Muscle of back (tissue), 3 donors: ENCODE measurements at regions not wholly inside any gene's neighbourhood (a gene's known extent, or its start where the extent isn't known, plus 50 kb on each side); places are given as distances from the start of the nearest gene placed in this dataset.
"Not testable (repeated sequence)": the region's sequence is repeated elsewhere in the genome, so short reads cannot be mapped to it uniquely, and the experiment has no call there.

ENCODE experiments used
- DNase-seq, 3 donors: peaks; one replicate each; pipeline versions ENCODE4 v3.0.0 to v3.0.0-alpha.2; 2013

DNA sequence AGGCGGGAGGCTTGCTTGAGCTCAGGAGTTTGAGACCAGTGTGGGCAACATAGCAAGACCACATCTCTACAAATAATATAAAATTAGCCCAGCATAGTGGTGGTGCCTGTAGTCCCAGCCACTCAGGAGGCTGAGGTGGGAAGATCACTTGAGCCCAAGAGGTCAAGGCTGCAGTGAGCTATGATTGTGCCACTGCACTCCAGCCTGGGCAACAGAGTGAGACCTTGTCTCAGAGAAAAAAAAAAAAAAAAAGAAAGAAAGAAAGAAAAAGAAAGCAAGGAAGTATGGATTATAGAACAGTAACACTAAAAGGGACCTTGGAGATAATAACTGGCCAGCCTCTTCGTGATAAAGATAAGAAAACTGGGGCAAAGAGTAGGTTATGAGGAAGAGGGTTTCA lies 130.4 kb downstream of the PLCE1 start:
- DNase-seq = not testable (repeated sequence)

DNA sequence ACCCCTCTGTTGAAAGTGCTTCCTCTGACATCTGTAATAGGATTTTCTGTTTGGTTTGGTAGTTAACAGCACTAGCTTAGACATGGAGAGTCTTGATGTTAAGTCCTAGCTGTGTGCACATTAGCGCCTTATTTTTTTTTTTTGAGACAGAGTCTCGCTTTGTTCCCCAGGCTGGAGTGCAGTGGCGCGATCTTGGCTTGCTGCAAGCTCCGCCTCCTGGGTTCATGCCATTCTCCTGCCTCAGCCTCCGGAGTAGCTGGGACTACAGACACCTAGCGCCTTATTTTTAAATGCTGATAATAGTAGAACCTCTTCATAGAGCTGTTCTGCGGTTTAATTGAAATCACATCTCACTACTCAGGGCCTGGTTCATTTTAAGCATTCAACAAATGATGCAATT lies 131.5 kb downstream of the PLCE1 start:
- DNase-seq = not testable (repeated sequence)

DNA sequence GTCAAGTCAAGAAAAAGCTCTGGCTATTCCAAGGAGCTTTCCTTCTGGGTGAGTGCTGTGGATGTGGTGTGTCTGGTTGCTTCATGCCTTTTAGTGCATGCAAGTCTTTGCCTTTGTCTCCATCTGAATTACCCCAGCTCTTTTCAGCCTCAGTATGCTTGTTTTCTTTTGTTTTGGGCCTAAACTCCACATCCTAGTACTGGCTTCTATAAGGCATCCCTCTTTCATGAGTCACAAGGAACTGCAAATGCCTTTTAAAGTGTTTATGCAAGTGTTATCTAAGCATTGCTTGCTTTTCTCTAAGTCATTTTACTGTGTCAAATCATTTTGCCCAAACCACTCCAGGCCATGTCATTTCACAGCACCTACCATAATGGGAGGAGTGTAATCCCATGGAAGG lies 132.1 kb downstream of the PLCE1 start:
- peak in 1 of 3 donors; percentile 35 for DNase-seq

DNA sequence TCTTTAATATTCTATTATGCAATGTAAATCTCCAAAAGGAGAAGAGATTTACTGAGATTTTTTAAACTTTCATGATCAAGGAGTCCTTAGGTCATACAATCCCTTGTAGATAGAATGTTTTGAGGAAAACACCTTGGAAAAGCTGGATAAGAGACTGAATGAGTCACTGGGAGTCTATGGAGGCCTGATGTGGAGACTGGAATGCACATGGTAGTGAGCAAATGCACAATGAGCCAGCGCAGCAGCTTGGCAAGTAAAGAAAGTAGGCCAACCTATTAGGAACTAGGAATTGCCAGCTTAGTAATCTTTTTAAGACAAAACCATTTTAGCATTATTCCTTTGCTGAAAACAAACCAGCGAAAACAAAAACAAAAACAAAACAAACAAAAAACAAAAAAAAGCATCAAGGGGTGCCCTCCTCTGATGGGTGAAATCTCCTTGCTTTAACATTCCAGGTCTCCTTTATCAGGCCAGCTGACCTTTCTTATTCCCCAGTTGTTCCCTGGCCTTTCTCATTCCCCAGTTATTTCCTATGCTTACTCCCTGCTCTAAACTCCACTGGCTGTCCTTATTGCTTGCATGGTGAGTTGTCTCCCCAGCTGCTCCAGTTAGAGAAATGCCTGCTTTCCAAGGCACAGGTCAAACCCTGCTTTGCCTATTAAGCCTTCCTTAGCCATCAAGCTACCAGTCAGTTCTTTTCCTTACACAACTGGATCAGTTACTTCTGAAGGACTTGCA lies 135.8 kb downstream of the PLCE1 start:
- DNase-seq = peak in 1 of 3 donors; percentile 33

DNA sequence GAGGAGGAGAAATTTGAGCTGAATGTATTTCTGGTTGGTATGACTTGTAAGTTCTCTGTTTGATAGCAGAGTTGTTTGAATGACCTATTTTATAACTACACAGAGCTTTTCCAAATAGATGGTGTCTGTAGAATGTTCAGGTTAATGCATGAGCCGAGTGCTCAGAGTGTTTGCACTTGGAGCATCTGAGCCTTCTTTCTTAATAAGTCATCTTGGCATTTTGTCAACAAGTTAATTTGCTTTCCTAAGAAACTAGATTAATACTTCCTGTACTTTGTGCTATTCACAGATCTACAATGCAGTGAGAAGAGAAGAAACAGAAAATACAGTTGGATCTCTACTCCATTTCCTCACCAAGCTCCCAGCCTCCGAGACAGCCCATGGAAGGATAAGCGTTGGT lies 138.2 kb downstream of the PLCE1 start:
- no peak for DNase-seq

DNA sequence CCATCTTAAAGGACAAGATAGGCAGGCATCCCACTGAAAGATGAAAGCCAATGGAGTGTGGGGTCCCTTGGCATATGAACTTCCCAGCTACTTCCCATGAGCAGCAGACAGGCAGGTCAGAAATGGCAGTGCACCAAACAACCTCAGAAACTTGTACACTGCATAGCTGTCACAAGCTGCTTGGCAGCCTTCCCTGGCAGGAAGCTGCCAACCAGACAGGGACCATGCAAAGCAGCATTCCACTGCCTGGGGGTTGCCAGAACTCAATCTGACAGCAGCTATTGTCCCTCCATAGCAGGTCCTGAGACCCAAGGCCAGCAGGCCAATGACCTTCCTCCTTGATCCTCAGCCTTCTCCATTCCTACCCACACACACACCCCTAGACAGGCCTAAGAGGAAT lies 139.5 kb downstream of the PLCE1 start:
- peak; percentile 55 to 59 (median 57) for DNase-seq

DNA sequence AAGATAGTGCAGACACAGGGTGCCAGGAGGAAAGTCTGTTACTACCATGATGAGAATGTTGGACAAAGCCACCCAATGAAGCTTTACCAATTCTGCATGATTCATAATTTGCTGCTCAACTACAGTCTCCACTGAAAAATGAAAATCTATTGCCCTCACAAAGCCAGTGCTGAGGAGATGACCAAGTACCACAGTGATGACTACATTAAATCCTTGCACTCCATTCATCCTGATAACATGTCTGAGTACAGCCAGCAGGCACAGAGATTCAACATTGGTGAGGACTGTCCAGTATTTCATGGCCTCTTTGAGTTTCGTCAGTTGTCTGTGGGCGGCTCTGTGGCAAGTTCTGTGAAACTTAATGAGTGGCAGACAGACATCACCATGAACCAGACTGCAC lies 144.0 kb downstream of the PLCE1 start:
- no peak for DNase-seq

DNA sequence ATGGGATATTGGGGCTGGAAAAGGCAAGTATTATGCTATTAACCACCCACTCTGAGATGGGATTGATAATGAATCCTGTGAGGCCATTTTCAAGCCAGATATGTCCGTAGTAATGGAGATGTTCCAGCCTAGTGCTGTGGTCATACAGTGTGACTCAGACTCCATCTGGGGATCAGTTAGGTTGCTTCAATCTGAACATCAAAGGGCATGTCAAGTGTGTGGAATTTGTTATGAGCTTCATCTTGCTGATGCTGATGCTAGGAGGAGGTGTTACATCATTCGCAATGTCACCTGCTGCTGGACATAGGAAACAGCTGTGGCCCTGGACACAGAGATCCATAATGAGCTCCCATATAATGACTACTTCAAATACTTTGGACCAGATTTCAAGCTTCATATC lies 144.7 kb downstream of the PLCE1 start:
- no peak for DNase-seq

DNA sequence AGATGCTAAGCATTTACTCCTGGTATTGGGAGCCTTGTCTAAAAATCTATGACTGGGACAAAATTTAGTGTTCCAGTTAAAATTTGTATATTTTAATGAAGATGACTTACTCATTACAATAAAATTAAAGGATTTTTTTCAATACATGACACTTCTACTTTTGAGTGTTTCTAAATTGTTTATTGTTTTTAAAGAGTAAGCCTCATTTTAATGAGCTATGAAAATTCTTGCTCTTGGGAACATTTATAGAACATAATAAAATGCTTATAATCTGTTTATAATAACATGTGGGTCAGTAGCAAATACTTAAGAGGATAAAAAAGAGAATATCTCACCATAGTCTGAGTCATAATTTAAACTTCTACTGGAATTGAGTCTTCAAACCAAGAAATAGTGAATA lies 149.5 kb downstream of the PLCE1 start:
- DNase-seq = no peak

DNA sequence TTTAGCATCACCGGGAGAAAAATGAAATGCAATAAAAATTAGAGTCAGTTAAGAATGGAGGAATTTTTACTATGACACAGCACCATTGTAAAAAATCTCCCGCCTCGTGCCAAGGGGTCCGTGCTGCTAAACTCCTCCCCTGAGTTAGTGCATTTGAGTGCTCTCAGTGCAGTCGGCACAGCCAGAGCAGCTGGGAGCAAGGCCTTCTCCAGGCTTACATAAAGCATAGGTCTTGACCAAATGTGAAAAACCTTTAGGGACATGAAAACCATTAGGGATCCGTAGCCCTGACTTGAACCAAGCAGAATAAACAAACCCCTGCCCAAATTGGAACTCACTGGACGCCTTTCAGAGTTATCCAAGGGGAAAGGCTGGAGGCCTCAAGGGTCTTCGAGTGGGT lies 152.6 kb downstream of the PLCE1 start:
- DNase-seq = no peak

DNA sequence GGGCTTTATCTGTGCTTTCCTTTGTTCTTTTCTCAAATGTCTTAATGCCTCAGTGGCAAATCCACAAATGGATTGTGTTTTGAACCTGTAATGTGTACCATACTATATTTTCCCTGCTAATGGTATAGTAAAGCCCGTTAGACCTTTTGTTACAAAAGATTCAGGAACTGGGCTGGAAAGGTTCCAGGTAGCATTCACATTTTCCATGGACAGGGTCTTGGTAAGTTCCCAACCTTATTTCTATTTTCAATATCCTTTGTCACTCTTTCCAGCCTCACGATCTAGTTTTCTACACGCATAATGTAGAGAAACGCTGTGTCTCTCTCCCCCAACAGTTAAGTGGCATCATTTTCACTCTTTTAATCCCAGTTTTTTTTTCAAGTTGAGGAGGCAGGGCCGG lies 153.0 kb downstream of the PLCE1 start:
- DNase-seq = peak in 2 of 3 donors; percentile 41 to 45

DNA sequence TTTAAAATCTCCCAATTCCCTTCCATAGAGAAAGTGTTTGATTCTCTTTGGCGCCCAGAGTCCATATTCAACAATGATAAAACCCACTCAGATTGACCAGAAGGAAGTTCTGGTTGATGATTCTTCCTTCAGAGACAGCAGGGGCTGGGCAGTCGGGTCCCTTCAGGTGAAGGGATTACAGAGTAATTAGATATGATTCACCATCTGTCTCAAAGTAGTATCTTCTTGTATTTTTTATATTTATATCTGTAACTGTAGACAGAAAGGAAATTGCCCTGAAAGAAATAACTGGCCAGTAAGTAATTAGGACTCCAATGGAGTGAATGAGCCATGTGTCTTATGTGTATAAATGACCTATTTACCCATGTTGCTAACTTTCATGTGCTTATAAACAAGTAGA lies 156.0 kb downstream of the PLCE1 start:
- no peak for DNase-seq

DNA sequence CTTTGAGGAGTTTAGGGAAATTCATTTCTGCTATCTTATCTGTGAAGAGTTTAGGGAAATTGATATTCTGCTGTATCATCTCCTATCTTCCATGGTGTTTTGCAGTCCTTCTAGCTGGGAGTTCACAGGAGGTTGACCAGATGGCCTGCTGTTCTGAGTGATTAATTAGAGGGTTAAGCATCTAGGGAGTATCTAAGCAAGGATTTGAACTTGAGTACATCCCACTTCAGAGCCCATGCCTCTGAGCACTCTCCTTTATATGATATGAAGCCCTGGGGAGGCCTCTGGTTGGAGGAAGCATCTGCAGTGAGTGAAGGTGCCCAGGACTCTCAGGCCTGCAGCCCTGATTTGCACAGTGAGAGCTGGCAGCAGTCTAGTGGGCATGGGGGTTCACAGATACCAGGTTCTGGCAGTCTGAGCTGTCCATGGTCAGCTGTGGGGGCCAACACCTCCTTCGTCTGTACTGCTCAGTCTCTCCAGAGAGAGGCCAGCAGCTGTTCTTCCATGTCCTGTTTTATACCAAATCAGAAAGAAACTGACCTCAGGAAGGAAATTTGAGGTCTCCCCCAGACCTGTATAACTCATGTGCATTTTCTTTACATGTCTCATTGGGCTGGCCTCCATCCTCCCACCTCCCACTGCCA lies 156.9 kb downstream of the PLCE1 start:
- no peak for DNase-seq

DNA sequence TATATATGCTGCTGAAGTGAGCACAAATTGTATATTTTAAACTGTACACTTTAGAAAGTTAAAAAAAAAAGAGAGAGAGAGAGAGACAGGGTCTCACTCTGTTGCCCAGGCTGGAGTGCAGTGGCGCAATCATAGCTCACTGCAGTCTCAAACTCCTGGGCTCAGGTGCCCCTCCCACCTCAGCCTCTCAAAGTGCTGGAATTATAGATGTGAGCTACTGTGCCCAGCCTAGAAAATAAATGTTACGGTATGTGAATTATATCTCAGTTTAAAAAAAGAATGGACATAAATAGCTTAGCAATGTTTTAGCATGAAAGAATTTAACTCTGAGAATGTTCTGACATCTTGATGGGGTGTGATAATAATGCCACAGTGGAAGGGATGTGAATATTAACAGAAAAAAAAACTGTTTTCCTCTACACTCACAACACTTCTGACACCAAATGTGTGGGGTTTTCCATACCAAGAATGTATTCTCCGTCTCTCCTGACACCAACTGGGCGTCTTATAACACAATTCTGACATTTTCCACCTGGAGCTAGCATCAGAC lies 162.1 kb downstream of the PLCE1 start:
- no peak for DNase-seq

DNA sequence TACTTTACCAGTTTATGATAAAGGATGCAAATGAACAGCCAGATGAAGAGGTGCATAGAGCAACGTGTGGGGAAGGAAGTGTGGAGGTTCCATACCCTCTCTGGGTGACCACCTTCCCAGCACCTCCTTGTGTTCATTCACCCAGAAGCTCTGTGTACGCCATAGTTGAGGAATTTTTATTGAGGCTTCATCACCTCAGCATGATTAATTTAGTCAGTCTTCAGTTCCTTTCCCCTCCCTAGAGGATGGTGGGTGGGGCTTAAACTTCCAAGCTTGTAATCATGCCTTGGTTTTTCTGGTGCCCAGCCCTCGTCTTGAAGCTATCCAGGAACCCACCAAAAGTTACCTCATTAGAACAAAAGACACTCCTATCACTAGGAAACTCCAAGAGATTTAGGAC lies 162.7 kb downstream of the PLCE1 start:
- DNase-seq = no peak

DNA sequence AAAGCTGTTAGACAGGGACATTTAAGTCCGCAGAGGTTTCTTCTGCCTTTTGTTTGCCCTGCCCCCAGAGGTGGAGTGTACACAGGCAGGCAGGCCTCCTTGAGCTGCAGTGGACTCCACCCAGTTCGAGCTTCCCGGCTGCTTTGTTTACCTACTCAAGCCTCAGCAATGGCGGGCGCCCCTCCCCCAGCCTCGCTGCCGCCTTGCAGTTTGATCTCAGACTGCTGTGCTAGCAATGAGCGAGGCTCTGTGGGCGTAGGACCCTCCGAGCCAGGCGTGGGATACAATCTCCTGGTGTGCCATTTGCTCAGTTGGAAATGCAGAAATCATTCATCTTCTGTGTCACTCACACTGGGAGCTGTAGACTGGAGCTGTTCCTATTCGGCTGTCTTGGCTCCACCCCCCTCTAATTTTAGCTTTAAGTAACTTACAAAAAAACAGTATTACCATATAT lies 171.5 kb downstream of the PLCE1 start:
- not testable (repeated sequence) for DNase-seq

DNA sequence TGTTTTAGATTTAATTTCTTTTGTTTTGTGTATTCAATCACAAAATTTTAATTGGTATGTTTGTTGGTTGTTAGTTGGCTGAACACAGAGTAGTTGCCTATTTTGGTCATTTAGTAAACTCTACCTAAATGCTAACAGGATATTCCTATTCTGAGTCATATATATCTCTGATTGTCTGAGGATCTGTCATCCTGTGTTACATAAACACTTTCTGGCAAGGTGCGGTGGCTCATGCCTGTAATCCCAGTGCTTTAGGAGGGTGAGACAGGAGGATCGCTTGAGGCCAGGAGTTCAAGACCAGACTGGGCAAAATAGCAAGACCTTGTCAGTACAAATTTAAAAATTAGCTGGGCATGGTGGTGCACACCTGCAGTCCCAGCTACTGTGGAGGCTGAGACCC lies 178.6 kb downstream of the PLCE1 start:
- DNase-seq = no peak

DNA sequence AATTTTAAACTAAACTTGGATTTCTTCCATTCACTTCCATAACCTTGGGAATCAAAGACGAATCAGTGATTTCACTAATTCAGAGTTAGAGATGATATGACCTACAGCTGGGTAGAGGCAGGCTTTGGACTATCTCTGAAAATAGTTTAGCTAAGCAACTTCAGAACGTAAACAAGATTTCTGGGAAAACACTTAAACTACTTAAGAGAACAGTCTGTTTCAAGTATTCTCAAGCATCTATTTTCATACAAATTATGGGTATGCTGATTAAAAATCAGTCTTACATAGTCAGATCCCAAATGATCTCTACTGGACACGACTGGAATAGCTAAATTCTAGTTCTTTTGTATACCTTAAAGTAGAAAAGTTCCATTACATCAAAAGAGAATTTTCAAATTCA lies 179.9 kb downstream of the PLCE1 start:
- DNase-seq = peak in 1 of 3 donors; percentile 10

DNA sequence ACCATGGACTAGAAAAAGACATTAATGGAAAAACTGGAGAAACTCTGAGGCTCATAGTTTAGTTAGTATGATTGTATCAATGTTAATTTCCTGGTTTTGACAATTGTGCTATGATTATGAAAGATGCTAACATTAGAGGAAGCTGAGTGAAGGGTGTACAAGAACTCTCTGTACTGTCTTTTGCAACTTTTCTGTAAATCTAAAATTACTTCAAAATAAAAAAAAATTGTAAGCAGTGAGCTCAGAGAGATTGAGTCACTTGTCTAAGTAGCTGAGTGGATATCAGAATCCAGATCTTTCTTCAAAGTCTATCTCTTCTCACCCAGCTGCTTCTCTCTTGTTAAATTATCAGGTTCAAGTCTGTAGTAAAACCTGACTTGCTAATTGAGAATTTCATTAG lies 181.1 kb downstream of the PLCE1 start:
- no peak for DNase-seq

DNA sequence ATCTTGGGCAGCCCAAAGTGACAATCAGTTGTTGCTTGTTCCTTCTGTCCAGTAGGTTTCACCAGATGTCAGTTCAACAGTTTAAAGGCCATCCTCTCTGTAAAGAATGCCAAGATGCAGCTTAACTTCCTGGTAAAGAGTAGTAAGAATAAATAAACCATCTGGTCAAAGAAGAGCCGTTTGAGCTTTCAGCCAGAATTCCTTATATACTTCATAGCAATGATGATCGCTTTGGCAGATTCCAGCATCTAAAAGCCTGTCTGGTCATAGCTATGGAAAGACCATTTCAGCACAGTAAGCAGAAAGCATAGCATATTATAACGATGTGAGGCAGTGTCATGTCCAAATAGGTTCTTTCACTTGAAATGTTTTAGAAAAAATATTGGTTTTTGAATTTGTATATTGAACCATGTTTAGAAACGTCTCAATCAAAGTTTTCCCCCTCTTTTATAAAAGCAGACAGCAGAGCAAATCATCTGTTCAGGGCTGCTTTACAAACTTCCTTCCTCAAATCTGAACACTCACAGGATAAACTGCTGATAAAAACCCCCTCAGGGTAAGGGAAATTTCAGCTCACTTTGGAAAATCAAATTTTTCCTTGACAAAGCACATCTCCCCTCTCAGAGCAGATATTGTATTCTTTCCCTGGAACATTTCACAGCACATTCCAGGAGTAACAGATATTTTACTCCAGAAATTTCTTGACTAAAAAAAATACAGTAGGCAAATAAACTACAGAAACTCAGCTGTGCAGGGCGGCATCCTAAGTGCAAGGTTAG lies 184.1 kb downstream of the NOC3L start:
- peak in 2 of 3 donors; percentile 38 to 75 for DNase-seq

DNA sequence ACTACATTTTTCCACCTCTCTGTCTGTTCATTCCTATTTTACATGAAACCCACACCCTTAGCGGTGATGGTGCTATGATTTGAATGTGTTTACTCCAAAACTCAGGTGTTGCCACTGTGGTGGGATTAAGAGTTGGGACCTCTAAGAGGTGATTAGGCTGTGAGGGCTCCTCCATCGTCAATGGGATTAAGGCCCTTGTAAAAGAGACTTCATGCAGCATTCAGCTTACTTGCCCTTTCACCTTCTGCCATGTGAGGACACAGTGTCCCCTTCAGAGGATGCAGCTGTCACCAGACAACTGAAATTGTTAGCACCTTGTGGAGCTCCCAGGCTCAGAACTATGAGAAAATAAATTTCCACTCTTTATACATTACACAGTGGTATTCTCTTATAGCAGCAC lies 182.2 kb downstream of the NOC3L start:
- DNase-seq = no peak

DNA sequence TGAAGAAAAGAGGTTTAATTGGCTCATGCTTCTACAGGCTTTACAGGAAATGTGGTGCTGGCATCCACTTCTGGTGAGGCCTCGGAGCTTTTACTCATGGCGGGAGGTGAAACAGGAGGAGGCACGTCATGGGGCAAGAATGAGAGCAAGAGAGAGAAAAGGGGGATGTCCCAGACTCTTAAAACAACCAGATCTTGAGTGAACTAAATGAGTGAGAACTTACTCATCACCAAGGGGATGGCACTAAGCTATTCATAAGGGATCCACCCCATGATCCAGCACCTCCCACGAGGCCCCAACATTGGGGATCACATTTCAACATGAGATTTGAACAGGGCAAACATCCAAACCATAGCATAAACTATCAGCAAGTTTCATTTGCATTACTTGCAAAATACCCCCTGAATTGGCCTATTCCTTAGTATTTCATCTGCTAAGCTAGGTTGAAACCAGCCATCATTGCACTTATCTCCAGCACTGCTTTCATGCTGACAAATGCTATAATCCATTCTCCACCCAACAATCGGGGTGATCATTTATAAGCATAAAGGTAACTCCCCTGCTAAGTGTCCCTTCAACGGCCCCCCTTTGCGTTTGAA lies 179.0 kb downstream of the NOC3L start:
- DNase-seq = peak in 1 of 3 donors; percentile 93
